Colonic mucosa (tissue), 4 donors: ENCODE measurements at regions not wholly inside any gene's neighbourhood (a gene's known extent, or its start where the extent isn't known, plus 50 kb on each side); places are given as distances from the start of the nearest gene placed in this dataset.

ENCODE experiments used
- DNase-seq: peaks from one replicate; pipeline ENCODE4 v3.0.0-alpha.2; 2020
- H3K27ac ChIP-seq: fragments of 200-600 bp; one replicate; pipeline ENCODE4 v1.8.0; 2021
- H3K27me3 ChIP-seq: fragments of 200-600 bp; one replicate; pipeline ENCODE4 v1.8.0; 2021
- H3K36me3 ChIP-seq: fragments of 200-600 bp; one replicate; pipeline ENCODE4 v1.8.0; 2021
- H3K4me1 ChIP-seq: fragments of 200-600 bp; one replicate; pipeline ENCODE4 v1.8.0; 2021; ENCODE audit warnings: mild to moderate bottlenecking
- H3K4me3 ChIP-seq: fragments of 200-600 bp; one replicate; pipeline ENCODE4 v1.8.0; 2021
- H3K9ac ChIP-seq, 2 donors: one replicate each; pipeline ENCODE4 v1.7.0; 2013; ENCODE audit warnings: control low read depth in 2 of 2, low read depth in 2 of 2, low read length in 2 of 2
- H3K9me3 ChIP-seq: fragments of 200-600 bp; one replicate; pipeline ENCODE4 v1.8.0; 2021
- intact Hi-C: fragments of 100-400 bp; cut with DNase I; formaldehyde crosslinking; loops from one replicate; pipeline ENCODE4 v1.14.1; 2022
- TF ChIP-seq, protein P1 (sequence below): fragments of 200-600 bp; IDR thresholded peaks from one replicate; pipeline ENCODE4 v1.8.0; 2022; ENCODE audit warnings: antibody characterized with exemption, mild to moderate bottlenecking
- donor health status: healthy.
- donor health status: DM: no; HTN: no; CAD: no.
- donor health status: DM: no; HTN: no; CAD: no.

DNA sequence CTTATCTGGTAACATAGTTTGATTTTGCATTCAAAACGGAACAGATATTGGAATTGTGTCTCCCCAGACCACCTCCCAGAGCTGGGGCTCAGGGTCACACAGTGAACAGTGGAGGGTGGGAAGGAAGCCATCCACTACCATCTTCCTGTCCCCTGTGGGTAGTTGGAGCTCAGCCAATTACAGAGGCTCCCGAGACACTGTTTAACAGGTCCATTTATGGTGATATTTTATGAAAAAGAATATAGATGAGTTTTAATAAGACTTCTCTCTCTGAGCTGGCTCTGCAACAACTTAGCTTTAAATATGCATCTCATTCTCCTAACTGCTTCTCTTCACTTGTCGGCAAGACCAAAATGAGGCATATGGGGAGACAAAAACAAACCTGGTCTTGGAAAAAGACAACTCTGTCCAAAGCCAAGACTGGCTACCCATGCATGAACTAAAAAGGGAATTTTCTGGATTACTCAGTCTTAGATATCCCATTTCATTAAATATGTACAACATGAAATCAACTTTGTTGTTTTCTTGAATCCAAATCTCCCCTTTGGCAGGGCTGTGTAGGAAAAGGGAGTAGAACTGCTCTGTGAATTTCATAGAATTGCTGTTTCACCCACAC is 83.8 kb upstream of the HOXC13 start:
- Histone ChIP-seq H3K4me3 (no peak overlapping the region), H3K9ac (no peak overlapping the region), H3K9me3 (no peaks in the 10 kb centered on the region), H3K4me1 (no peaks in the 10 kb centered on the region), H3K27ac (no peak overlapping the region), H3K36me3 (no peaks in the 10 kb centered on the region), H3K27me3 (no peaks in the 10 kb centered on the region)
- TF ChIP-seq, protein P1, sequence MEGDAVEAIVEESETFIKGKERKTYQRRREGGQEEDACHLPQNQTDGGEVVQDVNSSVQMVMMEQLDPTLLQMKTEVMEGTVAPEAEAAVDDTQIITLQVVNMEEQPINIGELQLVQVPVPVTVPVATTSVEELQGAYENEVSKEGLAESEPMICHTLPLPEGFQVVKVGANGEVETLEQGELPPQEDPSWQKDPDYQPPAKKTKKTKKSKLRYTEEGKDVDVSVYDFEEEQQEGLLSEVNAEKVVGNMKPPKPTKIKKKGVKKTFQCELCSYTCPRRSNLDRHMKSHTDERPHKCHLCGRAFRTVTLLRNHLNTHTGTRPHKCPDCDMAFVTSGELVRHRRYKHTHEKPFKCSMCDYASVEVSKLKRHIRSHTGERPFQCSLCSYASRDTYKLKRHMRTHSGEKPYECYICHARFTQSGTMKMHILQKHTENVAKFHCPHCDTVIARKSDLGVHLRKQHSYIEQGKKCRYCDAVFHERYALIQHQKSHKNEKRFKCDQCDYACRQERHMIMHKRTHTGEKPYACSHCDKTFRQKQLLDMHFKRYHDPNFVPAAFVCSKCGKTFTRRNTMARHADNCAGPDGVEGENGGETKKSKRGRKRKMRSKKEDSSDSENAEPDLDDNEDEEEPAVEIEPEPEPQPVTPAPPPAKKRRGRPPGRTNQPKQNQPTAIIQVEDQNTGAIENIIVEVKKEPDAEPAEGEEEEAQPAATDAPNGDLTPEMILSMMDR = no peak
- intact Hi-C loops = no loop called here
- DNase-seq = no peak

DNA sequence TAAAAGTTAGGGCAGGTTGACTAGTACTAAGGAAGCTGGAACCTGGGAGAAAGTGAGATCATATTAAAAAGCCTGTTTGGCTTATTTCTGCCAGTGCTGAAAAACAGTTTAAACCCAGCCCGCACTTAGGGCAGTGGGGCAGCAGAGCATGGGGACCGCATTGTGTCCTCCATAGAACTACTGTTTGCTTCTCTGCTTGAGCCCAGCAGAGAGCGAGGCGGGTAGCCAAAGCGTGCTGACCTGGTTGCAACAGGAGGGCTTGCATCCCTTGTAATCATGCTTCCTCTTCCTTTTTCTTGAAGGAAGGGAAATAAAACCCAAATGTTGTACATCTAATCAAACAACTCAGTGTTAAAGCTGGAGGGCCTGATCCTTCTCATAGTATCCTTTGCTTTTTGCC is 82.5 kb upstream of the HOXC13 start:
- TF ChIP-seq, protein P1 = no peak
- Histone ChIP-seq H3K4me3 (no peak overlapping the region), H3K9ac (no peak overlapping the region), H3K9me3 (no peaks in the 10 kb centered on the region), H3K27ac (no peak overlapping the region), H3K36me3 (no peaks in the 10 kb centered on the region), H3K4me1 (no peaks in the 10 kb centered on the region), H3K27me3 (no peaks in the 10 kb centered on the region)
- intact Hi-C loops = no loop called here
- DNase-seq = no peak

DNA sequence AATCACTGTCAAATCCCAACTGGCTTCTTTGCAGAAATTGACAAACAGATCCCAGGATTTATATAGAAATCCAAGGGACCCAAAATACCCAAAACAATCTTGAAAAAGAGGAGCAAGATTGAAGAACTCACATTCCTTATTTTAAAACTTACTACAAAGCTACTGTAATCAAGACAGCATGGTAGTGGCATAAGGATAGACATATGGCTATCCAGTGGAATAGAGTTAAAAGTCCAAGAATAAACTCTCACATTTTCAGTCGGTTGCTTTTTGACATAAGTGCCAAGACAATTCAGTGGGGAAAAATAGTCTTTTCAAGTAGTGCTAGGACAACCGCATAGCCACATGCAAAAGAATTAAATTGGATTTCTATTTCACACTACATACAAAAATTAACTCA is 81.0 kb upstream of the HOXC13 start:
- TF ChIP-seq, protein P1 = no peak
- no peaks in the 10 kb centered on the region for H3K36me3 ChIP-seq
- H3K4me1 ChIP-seq = no peaks in the 10 kb centered on the region
- H3K4me3 ChIP-seq = no peak overlapping the region
- H3K9ac ChIP-seq = no peak overlapping the region
- no peaks in the 10 kb centered on the region for H3K9me3 ChIP-seq
- no peaks in the 10 kb centered on the region for H3K27me3 ChIP-seq
- H3K27ac ChIP-seq = no peak overlapping the region
- no peak for DNase-seq
- intact Hi-C loops = no loop called here

DNA sequence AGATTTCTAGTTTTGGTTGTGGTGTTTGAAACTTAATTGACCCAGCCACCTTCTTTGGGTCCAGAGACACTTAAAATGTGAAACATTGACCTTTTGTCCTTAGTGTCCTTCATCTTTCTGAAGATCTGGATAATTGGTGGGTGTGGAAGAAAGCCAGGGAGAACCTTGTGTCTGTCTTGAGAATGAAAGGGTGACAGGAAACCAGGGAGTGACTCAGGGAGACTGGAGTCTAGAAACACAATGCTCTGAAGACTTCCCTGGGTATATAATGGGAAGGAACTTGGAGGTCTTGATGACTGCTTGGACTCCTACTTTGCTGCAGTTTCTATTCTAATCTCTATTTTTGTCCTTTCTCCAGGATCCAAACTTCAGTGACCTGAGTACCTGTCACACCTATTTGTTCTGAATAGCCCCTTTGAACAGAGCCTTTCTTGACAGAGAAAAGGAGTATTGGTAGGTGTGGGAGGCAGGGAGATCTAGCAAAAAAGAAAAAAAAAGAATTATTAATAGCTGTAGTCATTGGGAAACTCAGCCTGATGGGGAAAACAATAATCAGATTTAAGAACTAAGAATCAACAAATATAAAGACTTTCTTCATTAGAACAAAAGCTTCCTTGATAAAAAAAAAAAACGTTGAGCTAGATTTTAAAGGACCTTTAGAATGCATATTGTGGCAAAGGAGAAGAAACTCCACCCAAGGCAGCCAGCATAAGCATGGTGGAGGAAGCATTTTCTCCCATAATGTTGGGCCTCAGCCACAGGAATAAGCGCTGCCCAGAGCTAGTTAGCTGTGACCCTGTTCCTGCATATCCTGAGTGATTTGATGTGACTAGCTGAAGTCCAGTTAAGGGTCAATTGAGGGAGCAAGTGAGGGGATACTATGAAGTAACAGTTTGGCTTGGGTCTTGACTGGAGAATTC is 77.9 kb upstream of the HOXC13 start:
- intact Hi-C loops = no loop called here
- H3K36me3 ChIP-seq = no peaks in the 10 kb centered on the region
- H3K9me3 ChIP-seq = no peaks in the 10 kb centered on the region
- H3K4me3 ChIP-seq = no peak overlapping the region
- no peaks in the 10 kb centered on the region for H3K4me1 ChIP-seq
- H3K9ac ChIP-seq = no peak overlapping the region
- H3K27ac ChIP-seq = no peak overlapping the region
- TF ChIP-seq, protein P1 = no peak
- no peak for DNase-seq
- no peaks in the 10 kb centered on the region for H3K27me3 ChIP-seq

DNA sequence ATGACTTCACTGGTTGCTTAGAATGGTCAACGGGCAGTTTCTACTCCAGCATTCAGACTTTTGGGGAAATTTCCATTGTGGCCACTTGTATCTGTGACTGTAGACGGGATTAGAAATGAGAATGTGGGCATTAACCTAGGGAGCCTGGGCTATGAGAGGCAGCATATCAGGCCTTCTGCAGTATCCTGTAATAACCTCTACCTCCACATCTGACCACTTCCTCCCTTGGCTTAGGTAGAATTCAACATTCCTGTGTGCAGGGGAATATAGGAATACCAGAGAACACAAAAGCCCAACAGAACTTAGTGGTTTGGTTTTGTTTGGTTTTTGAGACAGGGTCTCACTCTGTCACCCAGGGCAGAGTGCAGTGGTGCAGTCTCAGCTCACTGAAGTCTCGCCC is 76.4 kb upstream of the HOXC13 start:
- TF ChIP-seq, protein P1 = no peak
- DNase-seq = no peak
- H3K27ac ChIP-seq = no peak overlapping the region
- no peaks in the 10 kb centered on the region for H3K36me3 ChIP-seq
- H3K4me3 ChIP-seq = no peak overlapping the region
- no peaks in the 10 kb centered on the region for H3K27me3 ChIP-seq
- intact Hi-C loops = no loop called here
- H3K9me3 ChIP-seq = no peaks in the 10 kb centered on the region
- H3K4me1 ChIP-seq = no peaks in the 10 kb centered on the region
- H3K9ac ChIP-seq = no peak overlapping the region
